ENCODE measurements at regions not wholly inside any gene's neighbourhood (a gene's known extent, or its start where the extent isn't known, plus 50 kb on each side); places are given as distances from the start of the nearest gene placed in this dataset.
A peak's percentile ranks its signal among the peaks of the same experiment; 100 is the strongest.

DNA sequence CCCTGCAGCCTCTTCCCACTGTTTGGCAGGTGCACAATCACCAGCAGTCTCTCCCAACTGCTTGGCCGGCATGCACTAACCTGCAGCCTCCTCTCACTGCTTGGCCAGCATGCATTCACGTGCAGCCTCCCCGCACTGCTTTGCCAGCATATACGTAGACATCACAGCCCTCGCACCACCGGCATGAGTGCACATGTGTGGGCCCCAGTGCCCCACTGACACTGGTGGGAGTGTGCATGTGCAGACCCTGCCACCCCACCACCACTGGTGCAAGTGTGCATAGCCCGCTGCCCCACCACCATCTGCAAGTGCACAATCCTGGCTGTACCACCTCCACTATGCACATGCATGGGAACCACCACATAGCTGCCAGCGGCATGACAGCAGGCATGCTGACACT lies 127.5 kb upstream of the SOX9 start:
- no peak for DNase-seq (ENCODE audit: low read depth, low spot score)

DNA sequence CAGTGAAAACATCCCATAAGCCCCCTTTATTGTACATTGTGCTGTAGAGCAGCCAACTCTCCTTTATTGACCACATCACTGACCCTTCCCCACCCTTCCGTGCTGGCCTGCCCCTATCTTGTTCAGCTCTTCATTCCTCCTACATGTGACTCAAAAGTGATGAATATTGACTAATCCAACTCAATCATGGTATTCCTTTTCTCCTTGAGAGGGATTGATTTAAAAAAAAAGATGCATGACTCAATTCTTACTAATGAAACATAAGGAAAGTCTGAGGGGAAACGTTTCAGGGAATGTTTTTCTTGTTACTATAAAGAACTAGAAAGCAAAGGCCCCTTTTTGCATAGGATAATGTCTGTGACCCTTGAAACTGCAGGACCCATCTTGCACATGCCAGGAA lies 125.2 kb upstream of the SOX9 start:
- no peak for DNase-seq (ENCODE audit: low read depth, low spot score)

DNA sequence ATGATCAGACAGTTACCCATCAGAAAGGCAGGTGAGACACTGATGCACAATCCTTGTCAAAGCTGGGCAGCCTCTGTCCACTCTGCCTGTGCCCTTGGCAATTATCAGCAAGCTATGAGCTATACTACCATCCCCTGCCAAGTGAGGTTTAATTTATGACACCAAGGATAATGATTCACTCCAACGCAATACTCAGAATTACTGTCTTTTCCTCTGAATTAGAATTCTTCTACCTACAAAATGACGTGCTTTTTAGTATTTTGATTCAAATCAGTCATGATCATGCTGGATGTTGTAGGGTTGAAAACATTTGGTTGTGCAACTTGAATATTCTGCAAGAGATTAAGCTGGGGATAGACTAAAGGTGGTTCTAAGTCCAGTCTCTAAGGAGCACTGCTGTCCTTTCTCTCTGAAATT lies 116.8 kb upstream of the SOX9 start:
- no peak for DNase-seq (ENCODE audit: low read depth, low spot score)

DNA sequence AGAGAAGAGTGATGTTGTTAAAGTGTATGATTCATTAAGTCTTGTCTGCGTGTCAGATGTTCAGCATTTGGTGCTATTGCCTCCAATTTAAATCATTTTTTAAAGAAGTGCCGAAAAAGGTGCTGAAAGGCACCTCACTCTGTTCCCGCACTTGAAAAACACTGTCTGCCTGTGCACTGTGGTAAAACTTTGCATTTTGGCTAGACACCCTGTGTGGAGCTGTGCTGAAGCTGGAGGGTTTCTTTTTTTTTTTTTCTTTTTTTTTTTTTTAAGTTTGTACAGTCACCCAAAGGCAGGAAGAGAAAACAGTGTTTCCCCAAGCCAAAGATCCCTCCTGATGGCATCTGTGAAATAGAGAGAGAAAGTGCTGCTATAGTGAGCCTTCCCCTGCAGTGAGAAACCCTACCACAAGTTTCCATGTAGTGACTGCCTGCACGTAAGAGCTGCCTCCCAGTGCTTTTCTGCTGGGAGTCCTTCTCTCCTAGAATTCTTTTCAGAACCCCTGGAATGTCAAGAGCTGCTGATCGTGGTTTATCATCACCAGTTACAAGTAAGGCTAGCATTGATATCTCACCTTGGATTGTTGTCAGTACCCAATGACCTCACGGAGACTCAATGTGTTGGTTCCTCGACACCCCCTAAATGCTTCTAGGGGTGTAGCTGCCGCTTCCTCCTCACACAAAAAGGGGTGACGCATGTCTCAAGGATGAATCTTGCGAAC lies 116.0 kb upstream of the SOX9 start:
- DNase-seq (ENCODE audit: low read depth, low spot score) = peak; percentile 66

DNA sequence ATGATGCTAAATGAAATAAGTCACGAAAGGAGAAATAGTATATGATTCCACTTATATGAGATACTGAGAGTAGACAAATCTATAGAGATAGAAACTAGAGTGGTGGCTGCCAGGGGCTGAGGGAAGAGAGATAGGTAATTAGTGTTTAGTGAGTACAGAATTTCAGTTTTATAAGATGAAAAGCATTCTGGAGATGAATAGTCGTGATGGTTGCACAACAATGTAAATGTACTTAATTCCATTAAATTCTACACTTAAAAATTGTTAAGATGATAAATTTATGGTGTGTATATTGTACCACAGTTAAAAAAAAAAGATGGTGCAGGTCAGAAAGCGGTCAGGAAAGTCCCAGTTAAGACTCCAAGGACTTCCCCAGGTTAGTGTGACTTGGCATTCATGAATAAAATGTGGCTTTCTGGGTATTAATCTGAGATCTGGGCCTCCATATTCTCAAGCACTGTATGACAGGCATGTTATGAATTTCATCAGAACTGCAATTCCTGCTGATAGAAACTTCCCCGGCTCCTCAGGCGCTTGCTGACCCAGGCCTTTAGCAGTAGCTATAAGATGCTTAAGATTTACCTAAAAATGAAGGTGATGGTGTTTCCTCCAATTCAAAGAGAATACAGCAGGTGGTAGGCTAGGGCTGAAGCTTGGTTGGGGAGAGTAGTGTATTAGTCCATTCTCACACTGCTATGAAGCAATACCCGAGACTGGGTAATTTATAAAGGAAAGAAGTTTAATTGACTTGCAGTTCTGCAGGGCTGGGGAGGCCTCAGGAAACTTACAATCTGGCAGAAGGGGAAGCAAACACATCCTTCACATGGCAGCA lies 115.3 kb upstream of the SOX9 start:
- no peak for DNase-seq (ENCODE audit: low read depth, low spot score)

DNA sequence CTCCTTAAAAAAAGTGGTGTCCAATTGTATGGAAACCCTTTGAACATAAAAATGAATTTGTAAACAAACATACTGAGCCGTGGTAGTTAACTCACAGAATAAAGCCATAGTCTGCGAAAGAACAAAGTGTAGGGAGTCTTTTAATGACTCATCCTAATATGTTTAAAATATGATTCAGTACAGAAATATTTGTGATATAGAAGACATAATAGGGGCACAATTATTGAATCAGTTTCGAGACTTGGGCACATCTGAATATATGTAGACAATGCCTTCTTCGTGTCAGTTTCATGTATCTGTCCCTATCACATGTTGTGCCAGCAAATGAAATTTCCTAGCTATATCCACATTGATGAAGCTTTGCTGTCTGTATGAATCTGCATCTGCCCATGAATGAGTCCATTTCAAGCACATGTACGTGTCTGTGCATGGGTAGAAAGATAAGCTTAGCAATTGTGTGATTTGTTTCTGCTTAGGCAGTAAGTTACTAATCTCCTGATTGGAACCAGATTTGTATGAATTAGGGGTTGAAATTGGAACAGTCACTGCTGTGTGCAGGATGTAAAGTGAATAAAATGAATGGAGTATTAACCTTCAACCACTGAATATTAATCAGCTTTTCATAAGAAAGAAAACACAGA lies 112.5 kb upstream of the SOX9 start:
- no peak for DNase-seq (ENCODE audit: low read depth, low spot score)

DNA sequence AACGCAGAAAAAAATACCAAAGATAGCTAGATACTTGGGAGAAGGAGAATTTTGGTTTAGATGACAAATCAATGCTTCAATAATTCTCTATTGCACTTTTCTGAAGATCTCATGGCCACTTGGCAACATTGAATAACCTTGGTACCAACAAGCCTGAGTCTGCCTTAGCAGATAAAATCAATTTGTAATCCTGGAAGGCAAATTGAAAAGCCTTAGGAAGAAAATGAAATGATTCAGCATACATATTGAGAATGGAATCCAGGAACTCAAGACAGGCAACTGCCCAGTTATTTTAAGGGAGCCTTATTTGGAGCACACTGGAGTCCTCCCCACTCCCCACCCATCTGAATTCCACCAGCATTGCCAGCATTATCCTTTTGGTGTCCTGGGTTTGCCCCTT lies 109.3 kb upstream of the SOX9 start:
- no peak for DNase-seq (ENCODE audit: low read depth, low spot score)

DNA sequence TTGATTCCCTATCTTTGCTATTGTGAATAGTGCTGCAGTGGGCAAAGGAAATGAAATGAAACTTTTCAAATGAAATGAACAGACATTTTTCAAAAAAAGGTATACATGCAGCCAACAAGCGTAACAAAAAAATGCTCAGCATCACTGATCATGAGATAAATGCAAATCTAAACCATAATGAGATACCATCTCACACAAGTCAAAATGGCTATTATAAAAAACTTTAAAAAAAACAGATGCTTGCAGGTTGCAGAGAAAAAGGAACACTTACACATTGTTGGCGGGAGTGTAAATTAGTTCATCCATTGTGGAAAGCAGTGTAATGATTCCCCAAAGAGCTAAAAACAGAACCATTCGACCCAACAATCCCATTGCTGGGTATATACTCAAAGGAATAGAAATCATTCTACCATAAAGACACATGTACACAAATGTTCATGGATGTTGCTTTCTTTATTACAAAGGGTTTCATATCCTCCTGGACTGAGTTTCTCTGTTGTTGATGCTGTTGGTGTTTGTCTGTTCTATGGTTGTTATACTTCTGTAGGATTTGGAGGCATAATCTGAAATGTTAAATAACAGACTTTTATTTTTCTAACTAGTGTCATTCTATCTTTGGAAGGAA lies 99.3 kb upstream of the SOX9 start:
- no peak for DNase-seq (ENCODE audit: low read depth, low spot score)

DNA sequence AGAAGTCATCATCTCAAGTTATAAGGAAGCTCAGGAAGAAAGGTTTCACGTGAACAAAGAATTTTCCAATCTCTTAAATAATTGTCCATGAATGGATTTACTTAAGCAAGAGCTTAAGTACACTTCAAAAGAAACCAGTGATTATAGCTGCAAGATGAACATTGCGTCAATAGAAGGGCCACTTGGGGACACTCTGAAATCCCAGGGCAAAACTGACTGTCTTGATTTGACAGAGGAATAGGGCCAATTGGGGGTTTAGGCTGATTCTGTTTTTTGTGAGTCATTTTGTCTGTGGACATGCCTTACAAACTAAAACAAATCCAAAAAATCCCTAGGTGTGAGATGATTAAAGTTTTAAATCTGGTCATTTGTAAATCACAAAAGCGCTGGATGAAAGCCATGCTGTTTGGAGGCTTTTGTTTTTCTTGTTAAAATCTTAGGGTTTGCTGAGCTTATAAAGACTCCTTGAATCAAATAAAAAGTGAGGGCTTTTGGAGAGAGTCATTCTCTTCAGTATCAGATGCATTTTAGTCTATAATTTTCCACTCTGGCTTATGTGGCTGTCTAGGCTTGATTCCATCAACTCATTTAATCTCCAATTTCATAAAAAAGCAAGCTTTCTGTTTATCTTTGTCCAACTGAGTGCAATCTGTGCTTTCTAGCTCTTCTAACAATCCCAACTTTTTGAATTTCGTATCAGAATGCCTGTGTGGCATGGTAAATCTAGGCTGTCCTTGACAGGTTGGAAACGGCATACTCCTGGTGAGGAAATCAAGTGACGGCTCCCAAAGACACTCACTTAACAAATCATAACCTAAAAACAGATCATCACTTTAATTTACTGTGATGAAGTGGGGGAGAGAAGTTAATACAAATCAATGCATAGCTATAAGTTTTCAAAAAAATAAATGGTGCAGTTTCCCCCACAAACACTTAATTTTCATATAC lies 98.2 kb upstream of the SOX9 start:
- DNase-seq (ENCODE audit: low read depth, low spot score) = no peak

DNA sequence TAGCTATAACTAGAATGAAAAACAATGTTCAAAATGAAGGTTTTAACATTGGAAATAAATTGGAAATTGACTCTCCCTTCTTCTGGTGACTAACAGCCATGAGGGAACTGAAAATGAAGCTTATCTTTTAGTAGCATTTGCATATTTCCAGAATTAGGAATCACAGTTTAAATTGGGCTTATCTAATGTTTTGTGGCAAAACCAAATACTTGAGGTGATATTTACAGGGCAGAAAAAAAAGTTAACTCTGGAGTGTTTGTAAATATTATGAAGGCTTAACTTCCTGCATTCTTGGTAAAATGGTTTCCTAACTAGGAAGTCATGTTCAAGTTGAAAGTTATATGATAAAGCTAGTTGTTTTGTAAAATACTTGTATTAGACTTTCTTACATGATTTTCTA lies 96.4 kb upstream of the SOX9 start:
- DNase-seq (ENCODE audit: low read depth, low spot score) = peak; percentile 9

DNA sequence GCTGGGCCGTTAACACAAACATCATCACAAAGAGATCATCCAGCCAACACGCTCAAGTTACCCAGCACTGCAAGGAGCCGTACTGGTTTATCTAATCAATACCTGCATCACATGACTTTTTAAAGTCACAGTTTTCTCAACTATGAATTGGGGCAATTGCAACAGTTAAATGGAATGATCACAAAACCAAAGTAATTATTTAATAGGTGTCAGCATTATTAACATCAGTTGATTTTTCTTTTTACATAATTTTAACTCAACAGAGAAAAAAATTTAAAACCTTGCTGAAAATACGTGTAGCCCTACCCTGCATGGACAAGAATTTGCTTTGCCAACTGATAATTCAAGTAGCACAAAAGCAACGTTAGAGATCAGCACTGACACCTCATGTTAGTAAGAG lies 95.7 kb upstream of the SOX9 start:
- DNase-seq (ENCODE audit: low read depth, low spot score) = no peak

DNA sequence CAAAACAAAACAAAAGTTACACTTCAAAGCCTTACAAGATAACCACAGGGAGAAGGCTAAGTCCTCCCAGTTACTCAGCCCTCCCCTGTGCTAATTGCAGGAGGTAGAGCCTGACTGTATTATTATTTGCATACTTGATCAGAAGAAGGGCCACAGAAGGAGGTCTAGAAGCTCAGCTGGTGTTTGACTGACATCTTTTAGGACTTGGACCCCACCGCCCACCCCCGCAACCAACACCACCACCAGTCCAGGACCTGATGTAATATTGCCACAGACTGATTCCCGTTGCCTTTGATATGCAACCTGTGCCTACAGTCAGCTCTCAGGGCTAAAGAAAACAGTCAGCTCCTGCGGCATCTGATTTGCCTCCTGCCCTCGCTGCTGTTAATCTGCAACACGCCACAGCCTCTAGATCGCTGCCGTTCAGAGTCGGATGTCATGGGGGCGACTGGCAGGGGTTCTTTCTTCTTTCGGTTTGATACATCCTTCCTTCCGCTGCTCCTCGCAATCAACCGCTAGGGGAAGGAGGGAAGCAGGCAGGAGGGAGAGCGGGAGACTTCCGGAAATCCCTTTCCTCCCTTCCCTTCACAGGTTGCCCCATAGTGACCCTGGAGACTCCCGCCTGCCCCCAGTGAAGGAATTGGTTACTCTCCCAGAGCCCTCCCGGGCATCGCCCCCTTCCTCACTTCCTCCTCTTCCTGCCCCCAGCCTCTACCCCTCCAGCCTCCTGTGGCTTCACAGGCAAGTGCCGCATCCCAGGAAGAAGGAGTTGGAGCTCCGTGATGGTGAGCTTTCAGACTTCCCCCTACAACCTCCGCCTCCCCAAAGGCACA lies 90.5 kb upstream of the SOX9 start:
- DNase-seq (ENCODE audit: low read depth, low spot score) = peak; percentile 77

DNA sequence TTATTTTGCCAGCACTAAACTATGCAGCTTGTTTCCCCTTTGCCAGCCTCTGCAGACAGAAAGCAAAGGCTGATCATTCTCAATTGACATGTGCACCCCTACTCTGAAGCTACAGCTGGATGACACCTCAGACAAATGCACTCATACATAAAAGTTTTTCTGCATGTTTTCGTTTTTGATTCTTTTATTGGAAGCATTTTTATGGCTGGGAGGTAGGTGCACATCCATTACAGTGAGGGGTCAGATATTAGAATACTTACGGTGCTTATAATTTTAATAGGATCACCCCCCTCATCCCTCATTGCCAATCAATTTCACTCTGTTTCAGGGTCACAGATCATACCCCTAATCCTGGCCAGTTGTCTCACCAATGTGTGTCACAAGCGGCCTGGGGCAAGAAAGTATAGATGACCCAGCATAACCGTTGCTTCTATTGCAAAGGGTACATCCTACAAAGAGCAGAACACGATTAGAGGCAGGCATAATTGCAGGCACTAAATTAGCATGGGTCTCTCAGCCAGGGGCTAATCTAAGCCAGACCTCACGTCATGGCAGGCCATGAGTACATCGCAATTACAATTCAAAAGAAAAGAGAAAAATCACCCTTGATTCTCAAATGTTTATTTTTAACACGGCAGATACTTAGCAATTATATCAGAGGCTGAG lies 89.5 kb upstream of the SOX9 start:
- no peak for DNase-seq (ENCODE audit: low read depth, low spot score)

DNA sequence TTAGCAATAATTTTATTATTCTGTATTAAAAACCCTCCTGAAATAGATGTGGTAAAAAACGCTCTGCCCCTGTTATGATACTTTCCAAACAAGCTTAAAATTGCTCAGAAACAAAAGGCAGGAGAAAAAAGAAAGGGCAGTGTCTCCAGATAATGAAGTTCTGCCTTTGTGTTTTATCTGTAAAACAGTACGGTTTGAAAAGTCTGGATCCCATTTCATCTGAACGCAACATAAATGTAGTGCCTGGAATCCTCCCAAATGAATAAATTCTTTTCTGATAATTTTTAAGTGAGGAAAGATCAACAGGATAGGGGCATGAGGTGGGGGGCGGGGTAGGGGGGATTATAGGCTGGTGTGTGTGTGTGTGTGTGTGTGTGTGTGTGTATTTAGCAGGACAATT lies 87.5 kb upstream of the SOX9 start:
- no peak for DNase-seq (ENCODE audit: low read depth, low spot score)

DNA sequence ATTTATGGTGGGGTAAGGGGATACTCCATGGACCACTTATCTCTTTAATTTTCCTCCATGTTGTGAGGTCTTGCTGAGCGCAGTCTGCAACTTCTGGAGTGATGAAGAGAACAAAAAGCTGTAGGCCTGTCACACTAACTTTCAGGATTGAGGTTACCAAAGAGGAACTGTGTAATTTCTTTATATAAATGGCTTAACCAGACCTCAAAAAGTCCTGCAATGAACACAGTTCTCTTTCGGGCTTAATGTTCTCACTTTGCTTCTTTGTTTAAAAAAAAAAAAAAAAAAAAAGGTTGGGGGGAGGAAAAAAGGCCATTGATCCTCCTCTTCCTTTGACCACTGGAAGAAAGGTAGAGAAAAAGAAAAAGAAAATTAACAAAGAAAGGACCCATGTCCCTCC lies 86.8 kb upstream of the SOX9 start:
- no peak for DNase-seq (ENCODE audit: low read depth, low spot score)

DNA sequence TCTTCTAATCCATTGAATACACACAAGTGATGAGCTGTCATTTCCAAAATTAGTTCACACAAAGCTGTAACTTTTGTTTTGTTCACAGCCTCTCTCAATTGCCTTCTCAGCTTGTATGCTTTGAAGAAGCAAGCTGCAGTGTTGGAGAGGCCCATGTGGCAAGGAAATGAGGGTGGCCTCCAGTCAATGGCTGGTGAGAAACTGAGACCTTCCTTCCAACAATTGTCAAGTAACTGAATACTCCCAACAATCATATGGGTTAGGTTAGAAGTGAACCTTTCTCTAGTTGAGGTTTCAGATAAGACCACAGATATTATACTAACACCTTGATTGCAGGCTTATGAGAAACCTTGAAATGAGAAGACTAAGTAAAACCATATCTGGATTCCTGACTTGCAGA lies 82.4 kb upstream of the SOX9 start:
- no peak for DNase-seq (ENCODE audit: low read depth, low spot score)

DNA sequence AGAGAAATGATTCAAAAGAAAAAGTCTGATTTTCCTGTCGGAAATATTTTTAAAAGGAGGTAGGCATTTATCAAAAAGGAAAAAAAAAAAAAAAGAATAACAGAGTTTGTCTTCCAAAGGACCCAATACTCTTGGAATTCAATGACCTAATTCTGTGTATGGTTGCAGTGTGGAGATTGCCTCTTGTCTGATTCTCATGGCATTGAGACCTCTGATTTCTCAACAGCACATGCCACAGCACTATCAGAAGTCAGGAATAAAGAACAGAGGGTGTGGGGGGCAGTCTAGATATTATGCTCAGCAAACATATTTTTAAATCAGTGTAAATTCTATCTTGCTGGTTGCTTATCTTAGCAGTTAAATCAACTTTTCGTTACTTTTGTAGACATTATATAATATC lies 81.3 kb upstream of the SOX9 start:
- no peak for DNase-seq (ENCODE audit: low read depth, low spot score)

DNA sequence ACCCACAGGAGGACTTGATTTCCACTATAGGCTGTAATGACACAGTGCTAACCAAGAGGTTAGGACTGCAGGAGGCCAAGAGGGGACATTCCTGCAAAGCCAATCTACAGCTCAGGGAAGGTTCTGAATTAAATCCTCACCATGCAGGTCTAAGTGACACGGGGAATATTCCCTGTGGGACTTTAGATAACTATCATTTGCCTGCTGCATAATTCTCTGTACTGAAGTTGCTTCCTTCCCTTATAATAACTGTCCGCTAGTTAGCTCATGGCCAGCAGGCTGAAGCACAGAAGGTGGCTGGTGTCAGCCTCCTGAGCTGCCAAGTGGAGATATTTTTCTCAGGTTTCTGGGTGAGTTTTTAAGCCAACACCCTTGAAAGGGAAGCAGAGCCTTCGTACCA lies 74.6 kb upstream of the SOX9 start:
- DNase-seq (ENCODE audit: low read depth, low spot score) = no peak

DNA sequence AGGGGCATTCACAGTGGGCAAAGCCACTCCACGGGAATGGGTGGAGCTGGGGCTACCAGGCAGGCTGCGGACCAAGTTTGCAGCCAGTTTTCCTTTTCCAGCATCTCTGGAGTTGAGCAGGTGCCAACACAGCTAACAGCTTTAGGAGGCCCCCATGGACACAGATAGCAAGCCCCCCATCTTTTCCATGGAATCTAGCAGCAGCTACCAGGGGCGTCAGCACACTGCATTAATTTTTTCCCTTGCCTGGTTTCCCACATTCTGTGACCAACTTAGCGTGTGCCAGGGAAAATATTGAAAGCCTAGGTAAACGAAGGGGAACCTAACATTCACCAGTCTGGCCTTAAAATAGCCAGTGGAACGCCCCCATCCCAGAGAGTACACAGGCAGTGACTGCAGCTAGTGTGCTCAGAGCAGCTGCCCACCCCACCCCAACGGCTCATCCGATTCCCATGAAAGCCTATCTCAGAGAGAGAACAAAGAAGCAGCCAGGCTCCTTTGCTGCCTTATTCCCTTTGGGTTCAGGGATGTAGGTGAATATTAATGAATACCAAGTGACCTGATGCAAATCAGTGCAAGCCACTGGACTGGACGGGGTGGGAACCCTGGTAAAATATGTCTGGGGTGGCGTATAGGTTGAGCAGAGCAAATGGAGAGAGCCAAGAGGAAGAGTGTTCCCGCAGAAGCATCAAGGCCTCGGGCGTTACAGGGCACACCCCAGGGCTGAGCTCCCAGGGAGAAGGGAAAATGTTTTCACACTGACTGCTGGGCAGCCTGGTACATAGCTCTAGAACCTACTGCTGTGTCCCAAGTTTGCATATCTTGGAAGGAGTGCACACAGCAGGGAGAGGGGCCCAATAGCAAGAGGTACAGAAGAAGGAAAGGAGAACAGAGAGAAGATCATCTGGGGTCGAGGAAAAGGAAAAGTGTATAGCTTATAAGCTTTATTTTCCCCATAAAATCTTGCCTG lies 73.9 kb upstream of the SOX9 start:
- no peak for DNase-seq (ENCODE audit: low read depth, low spot score)
